GM23338 (cell line): ENCODE measurements at regions not wholly inside any gene's neighbourhood (a gene's known extent, or its start where the extent isn't known, plus 50 kb on each side); places are given as distances from the start of the nearest gene placed in this dataset.

Source experiments
- CREB1 ChIP-seq: fragments of 250-450 bp; sonication (Bioruptor Pico); IDR thresholded peaks from 2 replicates; pipeline ENCODE4 v1.5.0; 2020; ENCODE audit warnings: low read depth, mild to moderate bottlenecking, moderate library complexity
- CTCF ChIP-seq, 2 experiments: fragments of 200-600 bp in 1 of 2; sonication (generic) in 1 of 2; conservative IDR thresholded peaks; 2 replicates each; pipeline versions ENCODE4 v1.5.1 to v1.6.1; 2016 to 2017; ENCODE audit warnings: antibody characterized with exemption in 2 of 2, low read depth in 2 of 2, mild to moderate bottlenecking in 2 of 2, moderate library complexity in 1 of 2
- ETS1 ChIP-seq: IDR thresholded peaks from 2 replicates; pipeline ENCODE4 v1.6.1; 2016; ENCODE audit warnings: antibody characterized with exemption
- EZH2 ChIP-seq: fragments of 200-600 bp; sonication (generic); IDR thresholded peaks from one replicate; pipeline ENCODE4 v1.8.0; 2017; ENCODE audit warnings: antibody characterized with exemption, mild to moderate bottlenecking, low read depth; ENCODE audit not compliant: unreplicated experiment
- EZH2phosphoT487 ChIP-seq: fragments of 200-600 bp; sonication (generic); IDR thresholded peaks from one replicate; pipeline ENCODE4 v1.8.1; 2018; ENCODE audit warnings: antibody characterized with exemption; ENCODE audit not compliant: unreplicated experiment
- JUNB ChIP-seq: IDR thresholded peaks from one replicate; pipeline ENCODE4 v1.6.1; 2016; ENCODE audit warnings: antibody characterized with exemption; ENCODE audit not compliant: unreplicated experiment
- NANOG ChIP-seq: IDR thresholded peaks from 2 replicates; pipeline ENCODE4 v1.6.1; 2016; ENCODE audit warnings: antibody characterized with exemption, borderline replicate concordance
- POLR2AphosphoS5 ChIP-seq: IDR thresholded peaks from 2 replicates; pipeline ENCODE4 v1.6.1; 2016; ENCODE audit warnings: antibody characterized with exemption, low read depth
- STAT1 ChIP-seq: IDR thresholded peaks from one replicate; pipeline ENCODE4 v1.6.1; 2016; ENCODE audit warnings: antibody characterized with exemption; ENCODE audit not compliant: unreplicated experiment
- ZNF114 ChIP-seq: fragments of 250-450 bp; sonication (Bioruptor Pico); IDR thresholded peaks from 2 replicates; pipeline ENCODE4 v1.5.0; 2020; ENCODE audit warnings: mild to moderate bottlenecking, moderate library complexity

- TF ChIP-seq CTCF (conservative IDR thresholded peaks at IDR 0.05; ENCODE audit: low read depth in 2 of 2) = no peak
- no peak for TF ChIP-seq POLR2AphosphoS5
- TF ChIP-seq EZH2 = no peak
- no peak for TF ChIP-seq ZNF114
- no peak for TF ChIP-seq EZH2phosphoT487
- TF ChIP-seq NANOG = no peak
- no peak for TF ChIP-seq STAT1
- TF ChIP-seq JUNB = no peak
- TF ChIP-seq ETS1 = no peak
- TF ChIP-seq CREB1 (CRISPR knock-in tag) = no peak
Measured at GRCh38 chr1:60145771-60146170, 72.2 kb upstream of the C1orf87 start.
